ENCODE measurements at regions not wholly inside any gene's neighbourhood (a gene's known extent, or its start where the extent isn't known, plus 50 kb on each side); places are given as distances from the start of the nearest gene placed in this dataset.

- H3K36me3 ChIP-seq (ENCODE audit: insufficient read depth, low read length), result no peaks in the 10 kb centered on the region
- no peak for DNase-seq (ENCODE audit: low read depth, low spot score)
- H3K9ac ChIP-seq (ENCODE audit: insufficient read length), result no peak overlapping the region
- H3K9me3 ChIP-seq (ENCODE audit: low read depth, low read length), result peaks cover 5% of the 10 kb centered on the region; the same call in 1 of the 2 replicates
- no peak for TF ChIP-seq EZH2 (IDR thresholded peaks at IDR 0.05)
- no peak for TF ChIP-seq POLR2AphosphoS5 (IDR thresholded peaks at IDR 0.05; ENCODE audit: borderline replicate concordance, low read depth, low read length)
- TF ChIP-seq FOXP2 (optimal IDR thresholded peaks at IDR 0.05; ENCODE audit: control extremely low read depth, extremely low read length, insufficient read depth), result no peak
- no peak overlapping the region for H3K4me3 ChIP-seq
- H3K27ac ChIP-seq, result no peak overlapping the region
These were observed 815.8 kb downstream of the EFNA5 start for GRCh38 chr5:106854922-106855321.

GRCh38 chr5:106854105-106854687, 816.5 kb downstream of the EFNA5 start:
- H3K9me3 ChIP-seq (ENCODE audit: low read depth, low read length), result peaks cover 5% of the 10 kb centered on the region; the same call in 1 of the 2 replicates
- TF ChIP-seq POLR2AphosphoS5 (IDR thresholded peaks at IDR 0.05; ENCODE audit: borderline replicate concordance, low read depth, low read length), result no peak
- TF ChIP-seq EZH2 (IDR thresholded peaks at IDR 0.05), result no peak
- TF ChIP-seq FOXP2 (optimal IDR thresholded peaks at IDR 0.05; ENCODE audit: control extremely low read depth, extremely low read length, insufficient read depth), result no peak
- H3K27ac ChIP-seq, result no peak overlapping the region
- H3K4me3 ChIP-seq, result no peak overlapping the region
- no peak for DNase-seq (ENCODE audit: low read depth, low spot score)
- no peak overlapping the region for H3K9ac ChIP-seq (ENCODE audit: insufficient read length)
- H3K36me3 ChIP-seq (ENCODE audit: insufficient read depth, low read length), result no peaks in the 10 kb centered on the region

- Histone ChIP-seq H3K9me3 (ENCODE audit: low read depth, low read length) (peaks cover 5% of the 10 kb centered on the region; the same call in 1 of the 2 replicates), H3K9ac (ENCODE audit: insufficient read length) (no peak overlapping the region), H3K36me3 (ENCODE audit: insufficient read depth, low read length) (no peaks in the 10 kb centered on the region), H3K27ac (no peak overlapping the region), H3K4me3 (no peak overlapping the region)
- DNase-seq (ENCODE audit: low read depth, low spot score), result no peak
- no peak for TF ChIP-seq EZH2 (IDR thresholded peaks at IDR 0.05)
- no peak for TF ChIP-seq POLR2AphosphoS5 (IDR thresholded peaks at IDR 0.05; ENCODE audit: borderline replicate concordance, low read depth, low read length)
- no peak for TF ChIP-seq FOXP2 (optimal IDR thresholded peaks at IDR 0.05; ENCODE audit: control extremely low read depth, extremely low read length, insufficient read depth)
These were observed 817.5 kb downstream of the EFNA5 start for GRCh38 chr5:106853266-106853665.

- Histone ChIP-seq H3K9me3 (ENCODE audit: low read depth, low read length) (no peaks in the 10 kb centered on the region), H3K9ac (ENCODE audit: insufficient read length) (no peak overlapping the region), H3K4me3 (no peak overlapping the region), H3K36me3 (ENCODE audit: insufficient read depth, low read length) (no peaks in the 10 kb centered on the region), H3K27ac (no peak overlapping the region)
- DNase-seq (ENCODE audit: low read depth, low spot score), result no peak
- TF ChIP-seq FOXP2 (optimal IDR thresholded peaks at IDR 0.05; ENCODE audit: control extremely low read depth, extremely low read length, insufficient read depth) (no peak), POLR2AphosphoS5 (IDR thresholded peaks at IDR 0.05; ENCODE audit: borderline replicate concordance, low read depth, low read length) (no peak), EZH2 (IDR thresholded peaks at IDR 0.05) (no peak)
These were observed 821.5 kb downstream of the EFNA5 start for GRCh38 chr5:106849266-106849665.

GRCh38 chr5:106843812-106844416, 826.8 kb downstream of the EFNA5 start:
- TF ChIP-seq EZH2 (IDR thresholded peaks at IDR 0.05) (no peak), POLR2AphosphoS5 (IDR thresholded peaks at IDR 0.05; ENCODE audit: borderline replicate concordance, low read depth, low read length) (no peak), FOXP2 (optimal IDR thresholded peaks at IDR 0.05; ENCODE audit: control extremely low read depth, extremely low read length, insufficient read depth) (no peak)
- H3K9ac ChIP-seq (ENCODE audit: insufficient read length), result no peak overlapping the region
- no peaks in the 10 kb centered on the region for H3K36me3 ChIP-seq (ENCODE audit: insufficient read depth, low read length)
- no peaks in the 10 kb centered on the region for H3K9me3 ChIP-seq (ENCODE audit: low read depth, low read length)
- no peak overlapping the region for H3K27ac ChIP-seq
- DNase-seq (ENCODE audit: low read depth, low spot score), result no peak
- no peak overlapping the region for H3K4me3 ChIP-seq

- H3K9me3 ChIP-seq (ENCODE audit: low read depth, low read length), result no peaks in the 10 kb centered on the region
These were observed 837.2 kb downstream of the EFNA5 start for GRCh38 chr5:106833517-106833916.

GRCh38 chr5:106827061-106827460, 843.7 kb downstream of the EFNA5 start:
- no peak for DNase-seq (ENCODE audit: low read depth, low spot score)
- no peak overlapping the region for H3K4me3 ChIP-seq
- no peak overlapping the region for H3K9ac ChIP-seq (ENCODE audit: insufficient read length)
- H3K9me3 ChIP-seq (ENCODE audit: low read depth, low read length), result no peaks in the 10 kb centered on the region
- no peaks in the 10 kb centered on the region for H3K36me3 ChIP-seq (ENCODE audit: insufficient read depth, low read length)
- no peak for TF ChIP-seq EZH2 (IDR thresholded peaks at IDR 0.05)
- TF ChIP-seq POLR2AphosphoS5 (IDR thresholded peaks at IDR 0.05; ENCODE audit: borderline replicate concordance, low read depth, low read length), result no peak
- TF ChIP-seq FOXP2 (optimal IDR thresholded peaks at IDR 0.05; ENCODE audit: control extremely low read depth, extremely low read length, insufficient read depth), result no peak
- H3K27ac ChIP-seq, result no peak overlapping the region

More at GRCh38 chr5:106833517-106833916, 837.2 kb downstream of the EFNA5 start:
- Histone ChIP-seq H3K36me3 (ENCODE audit: insufficient read depth, low read length) (no peaks in the 10 kb centered on the region), H3K4me3 (no peak overlapping the region), H3K9ac (ENCODE audit: insufficient read length) (no peak overlapping the region), H3K27ac (no peak overlapping the region)
- DNase-seq (ENCODE audit: low read depth, low spot score), result no peak
- TF ChIP-seq EZH2 (IDR thresholded peaks at IDR 0.05) (no peak), POLR2AphosphoS5 (IDR thresholded peaks at IDR 0.05; ENCODE audit: borderline replicate concordance, low read depth, low read length) (no peak), FOXP2 (optimal IDR thresholded peaks at IDR 0.05; ENCODE audit: control extremely low read depth, extremely low read length, insufficient read depth) (no peak)

- DNase-seq (ENCODE audit: low read depth, low spot score), result no peak
- H3K9me3 ChIP-seq (ENCODE audit: low read depth, low read length), result no peaks in the 10 kb centered on the region
- TF ChIP-seq EZH2 (IDR thresholded peaks at IDR 0.05), result no peak
- no peak for TF ChIP-seq POLR2AphosphoS5 (IDR thresholded peaks at IDR 0.05; ENCODE audit: borderline replicate concordance, low read depth, low read length)
- TF ChIP-seq FOXP2 (optimal IDR thresholded peaks at IDR 0.05; ENCODE audit: control extremely low read depth, extremely low read length, insufficient read depth), result no peak
- H3K36me3 ChIP-seq (ENCODE audit: insufficient read depth, low read length), result no peaks in the 10 kb centered on the region
- H3K4me3 ChIP-seq, result no peak overlapping the region
- no peak overlapping the region for H3K27ac ChIP-seq
- H3K9ac ChIP-seq (ENCODE audit: insufficient read length), result no peak overlapping the region
These were observed 845.4 kb downstream of the EFNA5 start for GRCh38 chr5:106825374-106825773.

Data from SK-N-MC (cell line).